ENCODE measurements at regions not wholly inside any gene's neighbourhood (a gene's known extent, or its start where the extent isn't known, plus 50 kb on each side); places are given as distances from the start of the nearest gene placed in this dataset.

- no peaks in the 10 kb centered on the region for H3K9me3 ChIP-seq
- DNase-seq: no peak
- peaks cover 0 to 11% (median 0%) of the 10 kb centered on the region in 4 donors for H3K4me1 ChIP-seq
- H3K27me3 ChIP-seq: no peaks in the 10 kb centered on the region
- no peak overlapping the region for H3K4me3 ChIP-seq
- intact Hi-C loops (cut with DNase I; ENCODE audit: low total_unique reads): no loop called here
- no peak for TF ChIP-seq CTCF (IDR thresholded peaks at IDR 0.05)
- no peak overlapping the region for H3K27ac ChIP-seq
- no peaks in the 10 kb centered on the region for H3K36me3 ChIP-seq
Measured at GRCh38 chr15:38692789-38693062, 128.1 kb upstream of the RASGRP1 start.

- Histone ChIP-seq H3K27ac (no peak overlapping the region), H3K4me3 (no peak overlapping the region), H3K36me3 (no peaks in the 10 kb centered on the region), H3K27me3 (no peaks in the 10 kb centered on the region), H3K4me1 (peaks cover 0 to 11% (median 0%) of the 10 kb centered on the region in 4 donors), H3K9me3 (no peaks in the 10 kb centered on the region)
- intact Hi-C loops (cut with DNase I; ENCODE audit: low total_unique reads): no loop called here
- no peak for TF ChIP-seq CTCF (IDR thresholded peaks at IDR 0.05)
- no peak for DNase-seq
Measured at GRCh38 chr15:38695249-38696108, 130.9 kb upstream of the RASGRP1 start.

DNA sequence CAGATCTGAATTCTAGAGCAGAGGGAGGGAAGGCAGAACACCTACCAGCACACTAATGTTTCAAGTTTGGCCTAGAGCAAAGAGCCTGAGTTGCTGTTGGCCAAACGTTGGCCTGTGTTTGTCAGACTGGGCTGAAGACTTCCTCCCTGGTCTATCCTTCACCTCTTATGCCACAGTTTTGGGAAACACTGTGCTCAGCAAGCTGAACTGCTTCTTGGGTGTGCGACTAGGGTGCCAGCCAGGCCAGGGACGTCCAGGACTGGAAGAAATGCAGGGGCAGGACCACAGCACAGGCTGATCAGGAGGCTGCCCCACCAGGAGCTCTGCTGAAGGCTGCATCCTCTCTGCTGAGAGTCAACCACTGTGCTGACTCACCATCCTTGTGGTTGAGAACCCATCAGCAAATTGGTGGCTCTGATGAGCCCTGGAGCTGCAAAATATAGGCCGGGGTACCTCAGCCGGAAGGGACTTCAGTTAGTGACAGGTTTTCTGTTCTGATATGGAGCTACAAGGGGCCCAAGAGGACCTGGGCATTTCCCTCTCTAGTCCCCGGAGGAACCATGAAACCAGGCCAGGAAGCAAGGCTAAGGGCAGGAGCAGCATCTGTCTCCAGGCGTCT lies 131.6 kb upstream of the RASGRP1 start:
- no peak for TF ChIP-seq CTCF (IDR thresholded peaks at IDR 0.05)
- Histone ChIP-seq H3K9me3 (no peaks in the 10 kb centered on the region), H3K4me3 (no peak overlapping the region), H3K36me3 (no peaks in the 10 kb centered on the region), H3K27ac (no peak overlapping the region), H3K4me1 (peaks cover 0 to 11% (median 0%) of the 10 kb centered on the region in 4 donors), H3K27me3 (no peaks in the 10 kb centered on the region)
- intact Hi-C loops (cut with DNase I; ENCODE audit: low total_unique reads): no loop called here
- DNase-seq: no peak

GRCh38 chr15:38696790-38697495 lies 132.3 kb upstream of the RASGRP1 start:
- intact Hi-C loops (cut with DNase I; ENCODE audit: low total_unique reads): no loop called here
- Histone ChIP-seq H3K27ac (no peak overlapping the region), H3K4me3 (no peak overlapping the region), H3K4me1 (peaks cover 0 to 4% (median 0%) of the 10 kb centered on the region in 4 donors), H3K27me3 (no peaks in the 10 kb centered on the region), H3K36me3 (no peaks in the 10 kb centered on the region), H3K9me3 (no peaks in the 10 kb centered on the region)
- no peak for TF ChIP-seq CTCF (IDR thresholded peaks at IDR 0.05)
- DNase-seq: no peak

GRCh38 chr15:38698254-38698653 lies 133.6 kb upstream of the RASGRP1 start:
- intact Hi-C loops (cut with DNase I; ENCODE audit: low total_unique reads): no loop called here
- Histone ChIP-seq H3K27me3 (no peaks in the 10 kb centered on the region), H3K36me3 (no peaks in the 10 kb centered on the region), H3K27ac (no peak overlapping the region), H3K4me3 (no peak overlapping the region), H3K9me3 (no peaks in the 10 kb centered on the region), H3K4me1 (no peaks in the 10 kb centered on the region)
- TF ChIP-seq CTCF (IDR thresholded peaks at IDR 0.05): no peak
- no peak for DNase-seq
